Thoracic aorta (tissue), 2 donors: ENCODE measurements at regions not wholly inside any gene's neighbourhood (a gene's known extent, or its start where the extent isn't known, plus 50 kb on each side); places are given as distances from the start of the nearest gene placed in this dataset.

Experiments
- ATAC-seq: fragments of 150-250 bp; one replicate; pipeline ENCODE4 v1.8.0; 2017; ENCODE audit warnings: low read depth; ENCODE audit not compliant: insufficient number of reproducible peaks, low FRiP score
- DNase-seq: peaks from one replicate; pipeline ENCODE4 v3.0.0-alpha.2; 2020; ENCODE audit warnings: low spot score
- H3K27ac ChIP-seq, 2 donors: fragments of 200-600 bp; sonication (generic); 1 replicate in 1 of 2; 2 replicates in 1 of 2; pipeline ENCODE4 v1.5.1; 2016; ENCODE audit warnings: mild to moderate bottlenecking in 2 of 2, moderate library complexity in 2 of 2
- H3K27me3 ChIP-seq: fragments of 200-600 bp; sonication (generic); replicated peaks from 2 replicates; pipeline ENCODE4 v1.6.0; 2016; ENCODE audit warnings: mild to moderate bottlenecking; ENCODE audit not compliant: insufficient read depth
- H3K36me3 ChIP-seq: fragments of 200-600 bp; sonication (generic); one replicate; pipeline ENCODE4 v1.5.1; 2016
- H3K4me1 ChIP-seq, 2 donors: fragments of 200-600 bp; sonication (generic); 1 replicate in 1 of 2; 2 replicates in 1 of 2; pipeline versions ENCODE4 v1.5.1 to v1.6.0; 2016; ENCODE audit warnings: low read depth in 2 of 2, mild to moderate bottlenecking in 1 of 2; ENCODE audit not compliant: control insufficient read depth in 1 of 2
- H3K4me3 ChIP-seq: fragments of 200-600 bp; sonication (generic); 2 replicates; pipeline ENCODE4 v1.5.1; 2016; ENCODE audit warnings: mild to moderate bottlenecking
- H3K9me3 ChIP-seq: fragments of 200-600 bp; sonication (generic); 2 replicates; pipeline ENCODE4 v1.5.1; 2016
- TF ChIP-seq, protein P1 (sequence below): fragments of 200-600 bp; sonication (generic); IDR thresholded peaks from one replicate; pipeline ENCODE4 v1.5.1; 2019; ENCODE audit warnings: antibody characterized with exemption

DNA sequence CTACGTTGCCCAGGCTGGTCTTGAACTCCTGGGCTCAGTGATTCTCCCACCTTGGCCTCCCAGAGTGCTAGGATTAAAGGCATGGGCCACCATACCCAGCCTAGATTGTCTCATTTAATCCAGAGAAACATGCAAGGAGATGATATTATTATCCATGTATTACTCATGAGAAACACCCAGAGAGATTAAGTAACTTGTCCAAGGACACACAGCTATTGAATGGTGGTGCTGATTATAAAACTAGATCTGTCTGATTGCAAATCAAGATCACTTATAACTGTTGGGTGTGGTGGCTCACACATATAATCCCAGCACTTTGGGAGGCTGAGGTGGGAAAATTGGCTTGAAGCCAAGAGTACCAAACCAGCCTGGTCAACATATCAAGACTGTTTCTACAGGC is 94.4 kb upstream of the ZNF217 start:
- DNase-seq (no peak), ATAC-seq (no peak)
- Histone ChIP-seq H3K9me3 (no peaks in the 10 kb centered on the region), H3K4me1 (peaks cover 0 to 7% of the 10 kb centered on the region in 2 donors), H3K36me3 (no peaks in the 10 kb centered on the region), H3K27me3 (no peaks in the 10 kb centered on the region), H3K4me3 (no peak overlapping the region), H3K27ac (no peak overlapping the region)
- TF ChIP-seq, protein P1, sequence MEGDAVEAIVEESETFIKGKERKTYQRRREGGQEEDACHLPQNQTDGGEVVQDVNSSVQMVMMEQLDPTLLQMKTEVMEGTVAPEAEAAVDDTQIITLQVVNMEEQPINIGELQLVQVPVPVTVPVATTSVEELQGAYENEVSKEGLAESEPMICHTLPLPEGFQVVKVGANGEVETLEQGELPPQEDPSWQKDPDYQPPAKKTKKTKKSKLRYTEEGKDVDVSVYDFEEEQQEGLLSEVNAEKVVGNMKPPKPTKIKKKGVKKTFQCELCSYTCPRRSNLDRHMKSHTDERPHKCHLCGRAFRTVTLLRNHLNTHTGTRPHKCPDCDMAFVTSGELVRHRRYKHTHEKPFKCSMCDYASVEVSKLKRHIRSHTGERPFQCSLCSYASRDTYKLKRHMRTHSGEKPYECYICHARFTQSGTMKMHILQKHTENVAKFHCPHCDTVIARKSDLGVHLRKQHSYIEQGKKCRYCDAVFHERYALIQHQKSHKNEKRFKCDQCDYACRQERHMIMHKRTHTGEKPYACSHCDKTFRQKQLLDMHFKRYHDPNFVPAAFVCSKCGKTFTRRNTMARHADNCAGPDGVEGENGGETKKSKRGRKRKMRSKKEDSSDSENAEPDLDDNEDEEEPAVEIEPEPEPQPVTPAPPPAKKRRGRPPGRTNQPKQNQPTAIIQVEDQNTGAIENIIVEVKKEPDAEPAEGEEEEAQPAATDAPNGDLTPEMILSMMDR = no peak

DNA sequence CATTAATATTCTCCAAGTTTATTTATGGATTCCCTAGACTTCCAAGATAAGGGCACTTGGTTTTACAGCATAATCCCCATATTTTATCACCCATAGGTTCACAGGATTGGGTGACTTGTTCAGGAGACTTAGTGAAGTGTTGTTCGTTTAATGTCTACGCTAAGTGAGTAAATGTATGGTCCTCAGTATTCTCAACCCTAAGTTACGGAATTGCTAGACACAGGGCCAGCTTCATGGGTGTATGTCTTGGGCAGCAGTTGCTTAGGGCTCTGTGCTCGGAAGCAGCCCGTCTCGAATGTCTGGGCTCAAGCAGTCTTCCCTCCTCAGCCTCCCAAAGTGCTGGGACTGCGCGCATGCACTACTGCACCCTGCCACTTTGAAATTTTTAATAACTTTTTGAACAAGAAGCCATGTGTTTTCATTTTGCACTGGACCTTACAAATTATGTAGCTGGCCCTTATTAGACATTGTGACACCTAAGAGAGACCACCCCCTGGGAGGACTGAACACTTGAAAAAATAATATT is 91.5 kb upstream of the ZNF217 start:
- no peaks in the 10 kb centered on the region for H3K27me3 ChIP-seq
- TF ChIP-seq, protein P1 = no peak
- H3K36me3 ChIP-seq = no peaks in the 10 kb centered on the region
- DNase-seq (no peak), ATAC-seq (no peak)
- no peak overlapping the region for H3K27ac ChIP-seq
- no peak overlapping the region for H3K4me3 ChIP-seq
- H3K4me1 ChIP-seq = peaks cover 0 to 4% of the 10 kb centered on the region in 2 donors
- H3K9me3 ChIP-seq = no peaks in the 10 kb centered on the region

DNA sequence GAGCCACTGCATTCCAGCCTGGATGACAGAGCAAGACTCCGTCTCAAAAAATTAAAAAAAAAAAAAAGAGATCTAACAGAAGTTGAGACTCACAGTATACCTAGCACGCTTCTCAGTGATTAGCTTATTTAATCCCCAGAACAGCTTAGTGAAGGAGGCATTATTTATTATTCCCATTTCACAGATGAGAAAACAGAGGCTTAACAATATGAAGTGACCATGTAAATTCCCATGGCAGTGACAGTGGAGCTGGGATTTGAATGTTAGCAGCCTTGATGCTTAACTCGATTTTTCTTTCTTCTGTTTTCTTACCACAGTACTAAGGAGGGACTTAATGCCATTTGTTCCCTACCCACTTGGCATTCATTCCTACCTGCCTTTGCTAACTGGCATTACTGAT is 89.9 kb upstream of the ZNF217 start:
- Histone ChIP-seq H3K9me3 (no peaks in the 10 kb centered on the region), H3K36me3 (no peaks in the 10 kb centered on the region), H3K4me3 (no peak overlapping the region), H3K27me3 (no peaks in the 10 kb centered on the region), H3K27ac (no peak overlapping the region), H3K4me1 (peaks cover under 1 to 8% of the 10 kb centered on the region in 2 donors)
- ATAC-seq (no peak), DNase-seq (no peak)
- TF ChIP-seq, protein P1 = no peak

DNA sequence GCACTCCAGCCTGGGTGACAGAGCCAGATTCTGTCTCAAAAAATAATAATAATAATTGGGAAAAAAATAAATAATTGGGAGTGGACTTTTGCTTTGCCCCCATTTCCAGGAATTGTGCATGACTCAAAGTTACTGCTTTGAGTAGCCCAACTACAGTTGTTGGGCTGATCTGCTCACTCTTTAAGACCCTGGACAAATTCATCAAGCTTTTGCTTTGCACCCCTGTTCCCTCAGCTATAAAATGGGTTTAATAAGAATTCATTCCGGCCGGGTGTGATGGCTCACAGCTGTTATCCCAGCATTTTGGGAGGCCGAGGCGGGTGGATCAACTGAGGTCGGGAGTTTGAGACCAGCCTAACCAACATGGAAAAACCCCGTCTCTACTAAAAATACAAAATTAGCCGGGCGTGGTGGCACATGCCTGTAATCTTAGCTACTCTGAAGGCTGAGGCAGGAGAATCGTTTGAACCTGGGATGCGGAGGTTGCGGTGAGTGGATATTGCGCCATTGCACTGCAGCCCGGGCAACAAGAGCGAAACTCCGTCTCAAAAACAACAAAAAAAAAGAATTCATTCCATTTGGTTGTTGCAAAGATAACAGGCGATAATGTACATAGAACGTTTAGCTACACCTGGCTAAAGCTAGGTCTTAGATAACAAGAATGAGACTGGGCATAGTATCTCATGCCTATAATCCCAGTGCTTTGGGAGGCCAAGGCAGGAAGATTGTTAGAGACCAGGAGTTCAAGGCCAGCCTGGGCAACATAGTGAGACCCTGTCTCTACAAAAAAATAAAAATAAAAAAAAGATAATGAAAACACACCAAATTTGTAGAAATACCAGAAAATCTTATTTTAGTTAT is 87.9 kb upstream of the ZNF217 start:
- H3K4me3 ChIP-seq = no peak overlapping the region
- peaks cover 3 to 14% of the 10 kb centered on the region in 2 donors for H3K4me1 ChIP-seq
- no peak for DNase-seq
- TF ChIP-seq, protein P1 = no peak
- H3K27me3 ChIP-seq = no peaks in the 10 kb centered on the region
- H3K36me3 ChIP-seq = no peaks in the 10 kb centered on the region
- ATAC-seq = no peak
- H3K9me3 ChIP-seq = no peaks in the 10 kb centered on the region
- no peak overlapping the region for H3K27ac ChIP-seq

DNA sequence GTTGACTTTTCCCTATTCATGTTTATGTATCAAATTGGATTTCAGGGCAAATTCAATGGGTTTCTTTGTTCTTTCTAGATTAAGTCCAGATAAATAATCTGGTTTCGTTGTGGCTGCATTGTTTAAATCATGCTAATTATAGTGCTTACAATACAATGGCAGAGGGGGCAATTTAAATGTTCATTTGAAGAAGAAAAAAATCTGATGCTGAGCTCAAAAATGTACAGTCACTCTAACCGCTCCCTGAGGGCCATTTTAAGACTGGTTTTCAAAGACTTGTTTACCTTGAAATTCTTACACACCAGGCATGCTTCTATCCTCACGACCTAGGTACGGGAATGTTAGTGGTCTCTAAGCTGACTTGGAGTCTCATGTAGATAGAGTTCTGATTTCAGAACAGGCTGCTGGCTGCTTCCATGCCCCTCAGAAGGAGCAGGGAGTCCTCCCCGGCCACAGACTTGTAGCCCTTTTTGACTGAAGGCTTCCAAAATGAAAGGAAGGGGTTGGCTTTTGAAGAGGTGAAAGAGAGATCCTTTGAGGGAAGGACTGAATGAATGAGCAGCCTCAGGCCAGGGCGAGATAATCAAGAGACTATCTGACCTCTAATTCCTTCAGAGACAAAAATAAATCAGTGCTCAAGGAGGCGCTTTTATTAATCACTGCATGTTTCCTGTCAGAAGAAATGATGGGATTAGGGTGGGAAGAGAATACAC is 86.1 kb upstream of the ZNF217 start:
- no peak overlapping the region for H3K27ac ChIP-seq

More for the DNA sequence above, 86.1 kb upstream of the ZNF217 start:
- Histone ChIP-seq H3K4me1 (peaks cover 3 to 14% of the 10 kb centered on the region in 2 donors), H3K36me3 (no peaks in the 10 kb centered on the region), H3K4me3 (no peak overlapping the region), H3K27me3 (no peaks in the 10 kb centered on the region), H3K9me3 (no peaks in the 10 kb centered on the region)
- DNase-seq (no peak), ATAC-seq (no peak)
- TF ChIP-seq, protein P1 = no peak
